ENCODE measurements at regions not wholly inside any gene's neighbourhood (a gene's known extent, or its start where the extent isn't known, plus 50 kb on each side); places are given as distances from the start of the nearest gene placed in this dataset.
"Not testable (repeated sequence)": the region's sequence is repeated elsewhere in the genome, so short reads cannot be mapped to it uniquely, and the experiment has no call there.

DNA sequence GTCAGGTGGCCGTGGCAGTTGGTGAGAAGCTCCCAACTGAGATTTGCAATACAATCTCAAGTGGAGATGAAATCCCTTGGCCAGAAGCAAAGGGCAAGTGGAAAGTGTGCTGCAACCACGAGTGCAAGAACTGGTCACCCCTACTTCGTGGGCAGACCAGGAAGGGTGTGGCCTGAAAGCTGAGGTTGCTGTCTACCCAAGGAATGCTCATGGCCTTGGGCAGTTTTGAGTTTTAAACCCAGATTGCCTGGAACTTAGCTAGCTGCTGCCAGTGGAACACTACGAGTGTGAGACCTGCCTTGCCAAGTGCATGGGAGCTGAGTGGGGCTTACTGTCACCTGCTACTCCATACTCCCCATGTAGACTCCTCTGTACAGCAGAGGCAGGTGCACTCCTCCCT lies 113.3 kb upstream of the FAT3 start:
- DNase-seq (ENCODE audit: low spot score): no peak

DNA sequence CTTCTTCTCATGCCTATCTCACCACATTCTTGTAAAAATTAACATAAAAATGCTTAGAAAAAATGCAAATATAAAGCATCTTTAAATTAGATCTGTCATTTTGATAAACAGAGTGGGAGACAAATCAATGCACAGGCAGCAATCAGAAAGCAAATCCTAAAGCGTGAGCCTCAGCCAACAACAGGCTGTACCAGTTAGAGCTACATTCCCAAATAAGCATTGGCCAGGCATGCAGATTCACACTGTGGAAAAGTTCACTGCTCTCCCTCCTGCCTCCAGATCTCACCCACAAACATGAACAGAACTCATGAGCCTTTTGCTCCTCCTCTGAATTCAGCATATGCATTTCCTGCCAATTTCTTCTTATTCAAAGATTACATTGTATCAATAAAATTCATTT lies 115.2 kb upstream of the FAT3 start:
- DNase-seq (ENCODE audit: low spot score): no peak

DNA sequence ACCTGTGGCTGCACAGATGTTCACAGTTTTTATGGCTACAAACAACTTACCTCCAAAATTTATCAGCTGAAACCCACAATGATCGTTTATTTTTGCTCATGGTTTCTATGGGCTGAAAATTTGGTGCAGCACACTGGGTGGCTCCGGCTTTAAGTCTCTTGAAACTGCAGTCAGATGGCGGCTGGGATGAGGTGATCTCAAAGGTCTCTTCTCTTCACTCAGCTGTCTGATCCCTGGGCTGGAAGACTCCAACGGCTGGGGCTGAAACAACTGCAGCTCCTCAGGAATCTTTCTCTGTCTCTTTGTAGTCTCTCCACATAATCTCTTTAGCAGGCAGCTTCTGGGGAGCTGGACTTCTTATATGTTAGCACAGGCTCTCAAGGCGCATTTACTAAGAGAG lies 117.3 kb upstream of the FAT3 start:
- no peak for DNase-seq (ENCODE audit: low spot score)

DNA sequence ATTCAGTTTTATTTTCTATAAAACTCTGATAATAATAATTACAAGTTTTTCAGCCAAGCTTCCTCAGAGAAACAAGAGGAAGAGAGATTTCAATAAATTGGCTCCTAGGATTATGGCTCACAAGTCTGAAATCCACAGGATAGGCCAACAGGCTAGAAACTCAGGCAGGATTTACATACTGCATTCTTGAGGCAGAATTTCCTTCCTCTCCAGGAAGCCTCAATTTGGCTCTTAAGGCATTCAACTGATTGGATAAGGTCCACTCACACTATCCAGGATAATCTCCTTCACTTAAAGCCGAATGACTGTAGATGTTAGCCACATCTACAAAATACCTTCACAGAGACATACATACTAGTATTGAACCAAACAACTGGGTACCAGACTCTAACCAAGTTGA lies 120.3 kb upstream of the FAT3 start:
- DNase-seq (ENCODE audit: low spot score): no peak

DNA sequence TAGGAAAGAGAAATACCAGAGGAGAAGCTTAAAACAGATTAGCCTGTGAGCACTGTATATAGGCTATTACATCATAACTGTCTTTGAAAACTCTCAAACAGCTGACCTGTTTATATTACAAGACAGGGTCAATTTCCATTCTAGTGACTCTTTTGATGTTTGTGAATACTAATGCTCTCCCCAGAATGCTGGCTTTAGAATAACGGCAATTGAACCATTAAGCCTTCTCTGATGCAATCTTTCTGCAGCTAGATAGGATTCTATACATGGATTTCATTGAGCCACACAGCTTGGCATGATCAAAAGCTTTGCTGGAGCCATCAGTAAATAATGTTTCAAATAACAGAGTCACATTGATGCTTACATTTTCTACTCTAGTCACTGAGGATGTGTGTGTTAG lies 122.7 kb upstream of the FAT3 start:
- no peak for DNase-seq (ENCODE audit: low spot score)

DNA sequence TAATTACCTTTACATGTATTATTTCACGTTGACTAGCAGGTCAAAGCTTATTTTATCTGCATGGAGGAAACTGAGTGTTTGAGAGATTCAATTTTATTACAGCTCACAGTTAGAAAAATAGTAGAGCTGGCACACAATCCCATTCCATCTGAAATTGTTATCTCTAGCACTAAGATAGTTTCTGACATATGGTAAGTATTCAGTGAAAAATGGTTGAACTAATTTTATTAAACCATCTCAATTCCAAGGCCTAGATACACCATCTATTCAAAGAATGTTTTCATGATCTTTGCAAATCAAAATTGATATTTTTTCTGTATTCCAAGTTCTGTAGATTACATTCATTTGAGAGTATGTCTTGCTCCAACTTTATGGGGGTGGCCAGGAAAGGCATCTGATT lies 125.4 kb upstream of the FAT3 start:
- no peak for DNase-seq (ENCODE audit: low spot score)

- DNase-seq (ENCODE audit: low spot score): no peak
Measured at GRCh38 chr11:92098172-92098571, 126.4 kb upstream of the FAT3 start.

- no peak for DNase-seq (ENCODE audit: low spot score)
Measured at GRCh38 chr11:92087725-92088537, 136.7 kb upstream of the FAT3 start.

DNA sequence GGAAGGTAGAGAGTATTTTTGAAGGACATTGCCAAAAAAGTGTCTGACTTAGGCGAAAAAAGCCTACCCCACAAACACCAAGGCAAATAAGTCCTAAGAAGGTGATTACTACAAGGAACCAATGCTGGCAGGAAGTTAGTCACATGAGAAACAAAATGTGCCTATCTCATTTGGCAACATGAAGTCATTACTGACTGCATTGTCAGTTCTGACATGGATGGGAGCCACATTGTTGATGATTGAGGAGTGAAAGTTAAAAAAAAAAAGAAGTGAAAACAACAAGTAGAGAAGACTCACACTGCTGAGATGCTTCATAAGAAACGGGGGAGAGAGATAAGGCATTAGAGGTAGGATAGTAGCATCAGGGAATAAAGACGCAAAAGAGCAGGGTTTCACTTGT lies 141.5 kb upstream of the FAT3 start:
- no peak for DNase-seq (ENCODE audit: low spot score)

DNA sequence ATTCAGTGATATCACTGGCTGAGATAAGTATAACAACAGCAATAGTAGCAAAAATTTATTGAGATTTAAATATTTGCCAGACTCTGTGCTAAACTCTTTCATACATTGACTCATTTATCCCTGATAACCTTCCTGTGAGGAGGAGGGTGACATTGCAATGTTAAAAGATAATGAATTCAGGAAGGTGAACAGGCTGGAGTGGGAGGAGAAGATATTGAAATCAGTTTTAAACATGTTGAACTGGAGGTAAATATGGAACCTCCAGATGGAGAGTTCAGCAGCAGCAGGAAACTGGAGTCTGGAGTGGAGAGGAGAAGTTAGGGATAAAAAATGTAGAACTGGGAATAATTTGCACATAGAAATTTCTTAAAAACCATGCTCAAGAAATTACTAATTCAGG lies 142.0 kb upstream of the FAT3 start:
- DNase-seq (ENCODE audit: low spot score): no peak

DNA sequence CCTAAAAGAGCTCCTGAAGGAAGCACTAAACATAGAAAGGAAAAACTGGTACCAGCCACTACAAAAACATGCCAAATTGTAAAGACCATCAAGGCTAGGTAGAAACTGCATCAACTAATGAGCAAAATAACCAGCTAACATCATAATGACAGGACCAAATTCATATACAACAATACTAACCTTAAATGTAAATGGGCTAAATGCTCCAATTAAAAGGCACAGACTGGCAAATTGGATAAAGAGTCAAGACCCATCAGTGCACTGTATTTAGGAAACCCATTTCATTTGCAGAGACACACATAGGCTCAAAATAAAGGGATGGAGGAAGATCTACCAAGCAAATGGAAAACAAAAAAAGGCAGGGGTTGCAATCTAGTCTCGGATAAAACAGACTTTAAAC lies 150.1 kb upstream of the FAT3 start:
- DNase-seq (ENCODE audit: low spot score): not testable (repeated sequence)

DNA sequence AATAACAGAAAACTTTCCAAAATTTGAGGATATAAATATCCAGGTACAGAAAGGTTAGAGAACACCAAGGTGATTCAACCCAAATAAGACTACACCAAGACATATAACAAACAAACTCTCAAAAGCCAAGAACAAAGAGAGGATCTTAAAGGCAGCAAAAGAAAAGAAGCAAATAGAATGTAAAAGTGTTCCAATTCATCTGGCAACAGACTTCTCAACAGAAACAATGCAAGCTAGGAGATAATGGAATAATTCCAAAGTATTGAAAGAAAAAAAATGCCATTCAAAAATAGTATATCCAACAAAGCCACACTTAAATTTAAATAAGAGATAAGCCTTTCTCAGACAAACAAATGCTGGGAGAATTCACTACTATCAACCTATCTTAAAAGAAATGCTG lies 153.0 kb upstream of the FAT3 start:
- no peak for DNase-seq (ENCODE audit: low spot score)

GRCh38 chr11:92070026-92070889 lies 154.4 kb upstream of the FAT3 start:
- no peak for DNase-seq (ENCODE audit: low spot score)

DNA sequence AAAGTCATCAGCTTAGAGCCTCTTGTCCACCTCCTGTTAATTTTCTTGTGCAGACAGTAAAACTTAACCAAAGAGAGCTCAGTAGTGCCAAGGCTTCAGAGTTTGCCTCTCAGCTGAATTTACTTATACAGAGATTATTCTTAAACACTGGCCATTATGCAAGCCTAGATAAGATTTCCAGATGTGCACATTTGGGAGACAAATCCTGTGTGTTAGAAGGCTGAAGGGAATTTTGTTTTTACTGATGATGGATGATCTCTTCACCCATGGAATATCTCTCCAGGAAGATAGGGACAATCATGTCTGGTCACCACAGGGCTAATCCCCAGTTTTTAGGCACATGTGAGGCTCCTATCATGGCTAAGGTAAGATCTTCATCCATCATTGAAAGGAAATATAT lies 157.6 kb upstream of the FAT3 start:
- no peak for DNase-seq (ENCODE audit: low spot score)

- no peak for DNase-seq (ENCODE audit: low spot score)
Measured at GRCh38 chr11:92061456-92062062, 163.1 kb upstream of the FAT3 start.

DNA sequence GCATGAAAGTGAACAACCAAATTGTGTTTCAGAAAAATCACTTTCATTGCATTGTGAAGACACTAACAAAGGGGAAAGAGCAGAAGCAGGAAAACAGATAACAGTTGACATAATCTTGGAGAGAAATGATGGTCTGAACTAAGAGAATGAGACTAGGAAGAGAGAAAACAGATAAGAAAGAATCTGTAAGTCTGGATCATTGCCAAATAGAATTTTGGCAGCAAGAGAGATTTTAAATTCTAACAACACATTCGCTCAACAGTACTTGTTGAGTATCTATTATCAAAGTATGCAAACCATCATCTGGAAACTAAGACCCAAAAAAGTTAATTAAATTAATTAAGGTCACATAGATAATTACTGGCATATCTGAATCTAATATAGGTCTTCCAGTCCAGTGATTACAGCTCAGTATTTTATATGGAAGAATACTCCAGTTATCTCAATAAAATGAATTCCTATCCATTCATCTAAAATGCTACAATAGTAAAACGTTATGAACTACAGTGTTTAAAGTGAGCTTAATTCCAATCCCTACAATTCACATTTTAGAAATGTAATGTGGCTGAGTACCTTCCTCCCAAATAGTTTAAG lies 166.7 kb upstream of the FAT3 start:
- no peak for DNase-seq (ENCODE audit: low spot score)

DNA sequence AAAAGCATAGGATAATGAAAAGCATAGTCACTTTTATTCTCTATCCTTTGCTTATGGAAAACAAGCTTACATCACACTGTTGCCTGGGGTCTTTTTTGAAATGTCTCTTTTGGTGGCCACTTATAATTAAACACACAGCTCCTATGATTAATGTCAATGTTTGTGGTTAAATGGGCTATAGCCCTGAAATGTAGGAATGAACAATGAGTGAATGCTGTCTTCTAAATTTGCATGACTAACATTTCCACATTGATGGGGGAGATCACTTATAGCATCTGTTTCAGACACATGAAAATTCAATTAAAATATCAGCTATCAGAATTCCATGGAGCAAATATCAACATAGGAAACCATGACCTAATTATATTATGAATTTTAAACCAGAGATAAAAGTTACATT lies 171.4 kb upstream of the FAT3 start:
- no peak for DNase-seq (ENCODE audit: low spot score)

DNA sequence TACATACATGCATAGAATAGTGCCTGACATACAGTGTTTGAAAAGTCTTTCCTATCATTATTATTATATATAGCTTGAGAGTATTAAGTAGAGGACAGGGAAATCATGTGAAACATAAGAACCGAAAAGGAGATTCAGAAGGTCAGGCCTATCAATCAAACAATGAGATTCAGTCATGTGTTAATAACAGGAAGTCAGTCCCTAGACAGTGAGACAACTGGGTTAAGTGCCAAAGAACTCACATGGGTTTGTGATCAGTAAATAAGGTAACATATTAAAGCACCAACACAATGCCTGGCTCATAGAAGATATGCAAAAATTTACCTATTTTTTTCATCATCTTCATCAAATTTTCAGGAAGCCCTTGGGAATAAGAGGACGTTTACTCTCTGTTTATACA lies 174.3 kb upstream of the FAT3 start:
- no peak for DNase-seq (ENCODE audit: low spot score)

GRCh38 chr11:92048415-92048814 lies 176.2 kb upstream of the FAT3 start:
- DNase-seq (ENCODE audit: low spot score): no peak

DNA sequence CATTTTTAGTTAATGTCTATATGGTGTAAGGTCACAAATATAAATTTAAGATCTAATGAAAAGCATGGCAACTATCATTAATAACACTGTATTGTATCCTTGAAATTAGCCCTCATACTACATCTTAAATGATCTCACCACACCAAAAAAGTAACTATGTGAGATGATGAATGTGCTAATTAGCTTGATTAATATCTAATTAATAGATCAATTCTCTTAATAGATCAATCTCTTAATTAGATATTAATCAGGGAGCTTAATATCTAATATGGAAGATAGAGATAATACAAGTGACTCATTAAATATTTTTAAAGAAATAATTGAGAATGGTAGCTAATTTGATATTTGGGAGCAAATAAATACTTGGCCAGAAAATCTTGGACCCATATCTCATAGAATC lies 178.5 kb upstream of the FAT3 start:
- no peak for DNase-seq (ENCODE audit: low spot score)

DNA sequence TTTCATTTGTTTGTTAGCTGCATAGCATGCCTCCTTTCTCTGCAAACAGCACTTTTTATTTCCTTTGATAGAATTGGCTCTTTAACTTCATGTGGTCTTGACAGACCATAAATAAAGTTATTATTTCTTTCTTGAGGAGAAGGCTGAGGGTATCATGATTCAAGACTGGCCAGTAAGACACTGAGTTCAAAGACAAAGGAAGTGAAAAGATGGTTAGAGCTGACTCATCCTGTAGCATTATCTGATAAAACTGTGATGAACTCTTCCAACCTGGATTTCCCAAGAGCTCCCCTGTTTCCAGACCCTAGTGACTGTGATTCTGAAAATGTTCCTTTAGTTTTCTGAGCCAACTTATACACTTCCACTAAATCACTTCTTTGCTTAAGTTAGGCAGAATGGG lies 179.3 kb upstream of the FAT3 start:
- no peak for DNase-seq (ENCODE audit: low spot score)

DNA sequence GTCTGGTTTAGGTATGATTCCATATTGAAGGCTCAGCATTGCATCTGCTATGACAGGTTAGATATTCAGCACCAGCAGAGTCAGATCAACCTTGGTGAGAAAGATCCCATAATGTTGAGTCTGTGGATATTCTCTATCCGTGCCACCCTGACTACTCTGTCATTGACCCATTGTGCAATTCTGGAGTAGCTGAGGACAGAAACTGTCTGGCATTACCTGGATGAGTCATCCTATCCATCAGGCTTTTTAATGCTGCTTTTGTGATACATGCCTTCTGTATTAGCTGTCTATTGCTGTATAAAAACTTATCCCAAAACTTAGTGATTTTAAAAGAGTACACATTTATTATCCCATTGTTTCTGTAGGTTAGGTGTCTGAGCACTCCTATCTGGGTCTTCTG lies 189.1 kb upstream of the FAT3 start:
- no peak for DNase-seq (ENCODE audit: low spot score)

GRCh38 chr11:92027136-92027535 lies 197.5 kb upstream of the FAT3 start:
- not testable (repeated sequence) for DNase-seq (ENCODE audit: low spot score)
